ENCODE measurements at regions not wholly inside any gene's neighbourhood (a gene's known extent, or its start where the extent isn't known, plus 50 kb on each side); places are given as distances from the start of the nearest gene placed in this dataset.

GRCh38 chr3:168581771-168582225 lies 486.1 kb upstream of the GOLIM4 start:
- TF ChIP-seq CTCF (optimal IDR thresholded peaks at IDR 0.05 in 1 of 3, IDR thresholded peaks at IDR 0.05 in 1 of 3, conservative IDR thresholded peaks at IDR 0.05 in 1 of 3; ENCODE audit: extremely low read depth in 1 of 3, insufficient read depth in 2 of 3, low read length in 3 of 3): no peak
- no peak for TF ChIP-seq EZH2 (IDR thresholded peaks at IDR 0.05; ENCODE audit: low read length)

Data from keratinocyte (primary cell).